Lower lobe of right lung (tissue), 2 donors: ENCODE measurements at regions not wholly inside any gene's neighbourhood (a gene's known extent, or its start where the extent isn't known, plus 50 kb on each side); places are given as distances from the start of the nearest gene placed in this dataset.

Source experiments
- ATAC-seq, 2 donors: fragments of 200-7000 bp; cut with Tn5 transposase; one replicate each; pipeline ENCODE4 v1.9.1; 2020 to 2022; ENCODE audit warnings: mild to moderate bottlenecking in 2 of 2, moderate library complexity in 2 of 2
- DNase-seq: peaks from one replicate; pipeline ENCODE4 v3.0.0-alpha.2; 2020
- H3K27ac ChIP-seq: fragments of 200-600 bp; one replicate; pipeline ENCODE4 v1.8.0; 2022
- H3K27me3 ChIP-seq: fragments of 200-600 bp; one replicate; pipeline ENCODE4 v1.8.0; 2022; ENCODE audit warnings: low read depth
- H3K36me3 ChIP-seq: fragments of 200-600 bp; one replicate; pipeline ENCODE4 v1.8.0; 2022; ENCODE audit warnings: mild to moderate bottlenecking
- H3K4me1 ChIP-seq: fragments of 200-600 bp; one replicate; pipeline ENCODE4 v1.8.0; 2022
- H3K4me3 ChIP-seq: fragments of 200-600 bp; one replicate; pipeline ENCODE4 v1.8.0; 2022; ENCODE audit warnings: mild to moderate bottlenecking
- H3K9me3 ChIP-seq: fragments of 200-600 bp; one replicate; pipeline ENCODE4 v1.8.0; 2022
- CTCF ChIP-seq: fragments of 200-600 bp; IDR thresholded peaks from one replicate; pipeline ENCODE4 v1.8.0; 2022; ENCODE audit warnings: antibody characterized with exemption, mild to moderate bottlenecking
- intact Hi-C: fragments of 100-400 bp; cut with DNase I; formaldehyde crosslinking; loops from one replicate; pipeline ENCODE4 v1.11.0; 2022
- donor health status: DM: no; HTN: yes; CAD: no; lungs with severe emphysema.

DNA sequence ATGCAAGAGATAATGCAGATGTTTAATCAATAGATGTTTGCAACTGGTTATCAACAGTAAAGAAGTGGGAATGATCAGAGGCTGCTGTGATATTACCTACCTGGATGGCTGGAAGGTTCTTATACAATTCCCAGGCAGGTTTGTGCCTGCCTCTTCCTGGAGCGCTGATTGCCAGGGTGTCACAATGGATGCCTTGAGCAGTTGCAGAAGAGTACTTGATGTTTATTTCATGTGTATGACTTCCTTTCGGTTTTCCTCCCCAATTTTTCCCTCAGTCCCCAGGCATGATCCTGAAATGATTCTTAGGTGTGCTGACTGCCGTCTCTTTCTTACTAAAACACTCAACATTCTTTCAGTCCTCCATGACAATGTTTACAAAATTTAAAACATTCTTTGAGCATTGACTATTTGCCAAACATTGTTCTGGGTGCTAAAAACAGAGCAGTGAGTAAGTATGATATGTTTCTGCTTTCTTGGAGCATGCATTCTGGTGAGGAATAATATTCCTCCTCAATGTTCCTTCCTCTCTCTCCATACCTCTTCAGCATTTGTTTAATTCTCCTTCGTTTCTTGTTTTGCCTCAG, 416.6 kb upstream of the TRIB2 start:
- peak; percentile 52 to 60 for ATAC-seq
- Histone ChIP-seq H3K27ac (no peak overlapping the region), H3K36me3 (no peaks in the 10 kb centered on the region), H3K4me3 (no peak overlapping the region), H3K9me3 (no peaks in the 10 kb centered on the region), H3K4me1 (peaks cover 15% of the 10 kb centered on the region), H3K27me3 (no peaks in the 10 kb centered on the region)
- no peak for DNase-seq
- TF ChIP-seq CTCF = no peak
- intact Hi-C loops = no loop called here

DNA sequence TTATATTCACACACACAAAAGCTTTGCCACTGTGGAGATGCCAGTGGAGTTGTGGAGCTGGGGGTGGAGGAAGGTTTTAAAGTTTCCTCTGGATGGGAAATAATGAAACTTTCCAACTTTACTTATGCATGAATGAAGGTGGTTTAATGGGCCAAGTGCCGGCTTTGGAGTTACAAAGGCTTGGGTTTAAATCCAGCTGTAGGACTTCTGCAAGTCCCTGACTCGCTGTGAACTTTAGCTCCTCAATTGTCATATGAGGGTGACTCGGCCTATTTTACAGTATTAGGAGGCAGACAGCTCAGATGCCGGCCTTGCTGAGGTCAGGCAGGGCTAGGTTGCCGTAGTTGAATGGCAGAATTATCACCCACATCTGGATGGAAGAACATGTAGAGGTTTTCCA, 415.8 kb upstream of the TRIB2 start:
- intact Hi-C loops = no loop called here
- peaks cover 15% of the 10 kb centered on the region for H3K4me1 ChIP-seq
- H3K27me3 ChIP-seq = no peaks in the 10 kb centered on the region
- H3K27ac ChIP-seq = no peak overlapping the region
- no peak overlapping the region for H3K4me3 ChIP-seq
- no peaks in the 10 kb centered on the region for H3K36me3 ChIP-seq
- no peak for ATAC-seq
- no peaks in the 10 kb centered on the region for H3K9me3 ChIP-seq
- no peak for DNase-seq
- TF ChIP-seq CTCF = no peak

DNA sequence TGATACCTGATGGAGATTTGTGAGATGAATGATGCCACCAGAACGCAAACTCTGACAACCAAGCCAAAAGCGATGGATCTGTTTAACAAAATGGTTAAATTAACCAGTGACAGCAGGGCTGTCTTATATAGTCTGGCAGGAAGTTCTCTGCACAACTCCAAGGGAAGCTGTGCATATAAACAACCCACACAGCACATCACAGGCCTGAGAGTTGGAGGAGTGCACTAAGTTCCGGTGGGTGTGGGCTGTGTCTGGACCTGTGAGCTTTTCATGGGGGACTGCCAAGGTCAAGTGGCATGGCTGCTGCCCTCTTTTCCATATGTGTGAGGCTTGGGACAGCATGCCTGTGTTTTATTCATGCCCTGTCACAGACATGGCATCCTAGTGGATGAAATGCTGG, 414.6 kb upstream of the TRIB2 start:
- no peaks in the 10 kb centered on the region for H3K27me3 ChIP-seq
- no peak for DNase-seq
- peak in 1 of 2 donors; percentile 33 for ATAC-seq
- TF ChIP-seq CTCF = no peak
- H3K9me3 ChIP-seq = no peaks in the 10 kb centered on the region
- H3K27ac ChIP-seq = no peak overlapping the region
- peaks cover 15% of the 10 kb centered on the region for H3K4me1 ChIP-seq
- no peaks in the 10 kb centered on the region for H3K36me3 ChIP-seq
- intact Hi-C loops = no loop called here
- H3K4me3 ChIP-seq = no peak overlapping the region

DNA sequence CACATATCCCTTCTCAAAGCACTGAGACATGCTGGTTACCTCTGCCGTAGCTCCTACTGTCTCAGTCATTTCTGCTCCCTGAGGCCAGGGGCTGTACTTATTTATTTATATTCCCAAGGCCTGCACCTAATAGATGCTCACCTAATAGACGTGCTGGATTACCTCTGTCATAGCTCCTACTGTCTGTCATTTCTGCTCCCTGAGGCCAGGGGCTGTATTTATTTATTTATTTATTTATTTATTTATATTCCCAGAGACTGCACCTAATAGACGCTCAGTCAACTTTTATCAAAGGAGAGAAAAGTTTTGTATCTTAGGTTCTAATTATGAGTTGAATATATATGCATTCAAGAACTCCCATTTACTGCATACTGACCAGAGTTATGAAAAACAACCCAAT, 414.0 kb upstream of the TRIB2 start:
- Histone ChIP-seq H3K4me1 (peaks cover 15% of the 10 kb centered on the region), H3K4me3 (no peak overlapping the region), H3K27me3 (no peaks in the 10 kb centered on the region), H3K36me3 (no peaks in the 10 kb centered on the region), H3K9me3 (no peaks in the 10 kb centered on the region), H3K27ac (no peak overlapping the region)
- TF ChIP-seq CTCF = no peak
- intact Hi-C loops = no loop called here
- DNase-seq = no peak
- no peak for ATAC-seq

GRCh38 chr2:12303181-12304030, 413.3 kb upstream of the TRIB2 start:
- H3K27me3 ChIP-seq = no peaks in the 10 kb centered on the region
- intact Hi-C loops = no loop called here
- H3K9me3 ChIP-seq = no peaks in the 10 kb centered on the region
- TF ChIP-seq CTCF = no peak
- DNase-seq (no peak), ATAC-seq (no peak)
- H3K4me1 ChIP-seq = peaks cover 15% of the 10 kb centered on the region
- H3K4me3 ChIP-seq = no peak overlapping the region
- H3K36me3 ChIP-seq = no peaks in the 10 kb centered on the region
- H3K27ac ChIP-seq = no peak overlapping the region
